Thymus (tissue), 11 donors: ENCODE measurements at regions not wholly inside any gene's neighbourhood (a gene's known extent, or its start where the extent isn't known, plus 50 kb on each side); places are given as distances from the start of the nearest gene placed in this dataset.

Experiments
- DNase-seq, 9 donors: peaks; one replicate each; pipeline ENCODE4 v3.0.0-alpha.2; 2013; ENCODE audit warnings: low spot score in 9 of 9, low read depth in 6 of 9, missing footprints in 1 of 9
- H3K27ac ChIP-seq, 2 donors: one replicate each; pipeline ENCODE4 v1.5.1; 2013; ENCODE audit warnings: control low read depth in 1 of 2, low read depth in 1 of 2, low read length in 1 of 2, mild to moderate bottlenecking in 1 of 2, moderate library complexity in 1 of 2
- H3K27me3 ChIP-seq, 2 donors: one replicate each; pipeline ENCODE4 v1.5.1; 2013; ENCODE audit warnings: low read length in 1 of 2; ENCODE audit not compliant: control insufficient read depth in 2 of 2, insufficient read depth in 1 of 2
- H3K36me3 ChIP-seq, 2 donors: one replicate each; pipeline ENCODE4 v1.5.1; 2013; ENCODE audit warnings: low read length in 1 of 2, mild to moderate bottlenecking in 1 of 2, moderate library complexity in 1 of 2; ENCODE audit not compliant: control insufficient read depth in 2 of 2, insufficient read depth in 2 of 2
- H3K4me1 ChIP-seq, 2 donors: one replicate each; pipeline ENCODE4 v1.5.1; 2013; ENCODE audit warnings: low read length in 2 of 2; ENCODE audit not compliant: control insufficient read depth in 2 of 2, insufficient read depth in 2 of 2
- H3K4me3 ChIP-seq, 2 donors: one replicate each; pipeline ENCODE4 v1.5.1; 2013; ENCODE audit warnings: low read length in 2 of 2, control low read depth in 1 of 2, mild to moderate bottlenecking in 1 of 2
- H3K9me3 ChIP-seq, 2 donors: one replicate each; pipeline ENCODE4 v1.5.1; 2013; ENCODE audit warnings: low read length in 1 of 2, mild to moderate bottlenecking in 1 of 2; ENCODE audit not compliant: control insufficient read depth in 2 of 2, insufficient read depth in 1 of 2
- WGBS: extraction: QIAGEN DNeasy Blood & Tissue Kit; methylation state at CpG from one replicate; pipeline ENCODE4 v1.1.7; 2013; 5-methylcytosine and 5-hydroxymethylcytosine counted together
- donor health status: healthy.

GRCh38 chr1:37270639-37271038, 203.7 kb upstream of the ZC3H12A start:
- 60% methylated on average over 3 of the region's 3 CpGs for WGBS
- no peak for DNase-seq

GRCh38 chr1:37272626-37273025, 201.8 kb upstream of the ZC3H12A start:
- 81% methylated on average over 8 of the region's 8 CpGs for WGBS
- no peak overlapping the region for H3K4me3 ChIP-seq
- H3K27me3 ChIP-seq = no peaks in the 10 kb centered on the region
- H3K27ac ChIP-seq = no peak overlapping the region
- no peaks in the 10 kb centered on the region for H3K4me1 ChIP-seq
- no peaks in the 10 kb centered on the region for H3K9me3 ChIP-seq
- H3K36me3 ChIP-seq = no peaks in the 10 kb centered on the region
- no peak for DNase-seq

More at GRCh38 chr1:37270639-37271038, 203.7 kb upstream of the ZC3H12A start:
- no peak overlapping the region for H3K27ac ChIP-seq
- H3K27me3 ChIP-seq = no peaks in the 10 kb centered on the region
- H3K4me3 ChIP-seq = no peak overlapping the region
- H3K36me3 ChIP-seq = no peaks in the 10 kb centered on the region
- no peaks in the 10 kb centered on the region for H3K4me1 ChIP-seq
- no peaks in the 10 kb centered on the region for H3K9me3 ChIP-seq

- WGBS = 74% methylated on average over 8 of the region's 8 CpGs
- no peaks in the 10 kb centered on the region for H3K27me3 ChIP-seq
These were observed 199.9 kb upstream of the ZC3H12A start for GRCh38 chr1:37274486-37274885.

GRCh38 chr1:37274938-37275631, 199.3 kb upstream of the ZC3H12A start:
- Histone ChIP-seq H3K9me3 (no peaks in the 10 kb centered on the region), H3K27me3 (no peaks in the 10 kb centered on the region), H3K4me1 (no peaks in the 10 kb centered on the region), H3K27ac (no peak overlapping the region), H3K4me3 (no peak overlapping the region), H3K36me3 (no peaks in the 10 kb centered on the region)
- DNase-seq = no peak
- 66% methylated on average over 5 of the region's 5 CpGs for WGBS

More at GRCh38 chr1:37274486-37274885, 199.9 kb upstream of the ZC3H12A start:
- DNase-seq = no peak
- Histone ChIP-seq H3K4me1 (no peaks in the 10 kb centered on the region), H3K27ac (no peak overlapping the region), H3K9me3 (no peaks in the 10 kb centered on the region), H3K4me3 (no peak overlapping the region), H3K36me3 (no peaks in the 10 kb centered on the region)

- H3K27ac ChIP-seq = no peak overlapping the region
- H3K36me3 ChIP-seq = no peaks in the 10 kb centered on the region
- H3K4me3 ChIP-seq = no peak overlapping the region
- no peak for DNase-seq
- WGBS = 87% methylated on average over 2 of the region's 2 CpGs
- no peaks in the 10 kb centered on the region for H3K4me1 ChIP-seq
- no peaks in the 10 kb centered on the region for H3K9me3 ChIP-seq
- H3K27me3 ChIP-seq = no peaks in the 10 kb centered on the region
These were observed 197.0 kb upstream of the ZC3H12A start for GRCh38 chr1:37277366-37277765.

- Histone ChIP-seq H3K36me3 (no peaks in the 10 kb centered on the region), H3K27me3 (no peaks in the 10 kb centered on the region), H3K9me3 (no peaks in the 10 kb centered on the region), H3K27ac (no peak overlapping the region), H3K4me1 (no peaks in the 10 kb centered on the region), H3K4me3 (no peak overlapping the region)
- DNase-seq = no peak
- 74% methylated on average over 3 of the region's 3 CpGs for WGBS
These were observed 193.0 kb upstream of the ZC3H12A start for GRCh38 chr1:37281354-37281753.

- Histone ChIP-seq H3K36me3 (no peaks in the 10 kb centered on the region), H3K4me3 (no peak overlapping the region), H3K4me1 (no peaks in the 10 kb centered on the region), H3K27me3 (no peaks in the 10 kb centered on the region), H3K9me3 (no peaks in the 10 kb centered on the region), H3K27ac (no peak overlapping the region)
- no peak for DNase-seq
- WGBS = 77% methylated on average over 6 of the region's 6 CpGs
These were observed 191.6 kb upstream of the ZC3H12A start for GRCh38 chr1:37282764-37283163.

GRCh38 chr1:37284053-37284452, 190.3 kb upstream of the ZC3H12A start:
- no peaks in the 10 kb centered on the region for H3K27me3 ChIP-seq
- no peaks in the 10 kb centered on the region for H3K9me3 ChIP-seq
- DNase-seq = no peak
- no peaks in the 10 kb centered on the region for H3K36me3 ChIP-seq
- H3K4me3 ChIP-seq = no peak overlapping the region
- H3K4me1 ChIP-seq = no peaks in the 10 kb centered on the region
- WGBS = 83% methylated on average over 4 of the region's 4 CpGs
- H3K27ac ChIP-seq = no peak overlapping the region

GRCh38 chr1:37286881-37287280, 187.5 kb upstream of the ZC3H12A start:
- Histone ChIP-seq H3K4me1 (no peaks in the 10 kb centered on the region), H3K27ac (no peak overlapping the region), H3K27me3 (no peaks in the 10 kb centered on the region), H3K9me3 (no peaks in the 10 kb centered on the region), H3K36me3 (no peaks in the 10 kb centered on the region), H3K4me3 (no peak overlapping the region)
- DNase-seq = no peak
- WGBS = 93% methylated on average over 4 of the region's 4 CpGs
